HepG2 (cell line): ENCODE measurements at regions not wholly inside any gene's neighbourhood (a gene's known extent, or its start where the extent isn't known, plus 50 kb on each side); places are given as distances from the start of the nearest gene placed in this dataset.

Experiments used
- ATAC-seq: fragments of 200-7000 bp; cut with Tn5 transposase; 3 replicates; pipeline ENCODE4 v1.9.1; 2020; ENCODE audit warnings: mild to moderate bottlenecking, moderate library complexity
- BruUV-seq: library from RNA; stranded (reverse); fragments of 400-500 nt; replicated peaks from 2 replicates; lab custom pipeline; 2021; lab: Mats Ljungman, UMichigan
- CTCF ChIA-PET: fragments of 300-600 bp; formaldehyde crosslinking; extraction: SDS; loops from one replicate; lab custom pipeline; 2021; ENCODE audit warnings: low total read pairs, inconsistent platforms, low intra/inter-chr PET ratio; lab: Yijun Ruan, JAX
- POLR2A ChIA-PET: fragments of 350-600 bp; sonication (Branson Sonifier 250); formaldehyde crosslinking; loops from one replicate; lab custom pipeline; 2020; ENCODE audit warnings: antibody characterized with exemption, inconsistent platforms; lab: Yijun Ruan, JAX
- DNase-seq: peaks from one replicate; pipeline ENCODE4 v3.0.0-alpha.2; 2015; ENCODE audit warnings: low spot score
- FAIRE-seq: peaks from 3 replicates; lab custom pipeline; 2011; peaks lifted over from hg19 to GRCh38; lab: Jason Lieb, UNC
- H2AFZ ChIP-seq: one replicate; pipeline ENCODE4 v1.6.1; 2011; ENCODE audit warnings: low read length, inconsistent platforms
- H3K27ac ChIP-seq: fragments of 300-600 bp; 3 replicates; pipeline ENCODE4 v1.8.0; 2011; ENCODE audit warnings: mixed run types, mild to moderate bottlenecking, mixed read lengths, low read length, inconsistent platforms; ENCODE audit not compliant: insufficient read depth; ENCODE audit errors: extremely low read length
- H3K27me3 ChIP-seq, 2 experiments: fragments of 200-600 bp in 1 of 2; 2 replicates in 1 of 2; 3 replicates in 1 of 2; pipeline versions ENCODE4 v1.6.0 to v1.8.0; 2011; ENCODE audit warnings: low read length in 2 of 2, mild to moderate bottlenecking in 2 of 2, moderate library complexity in 2 of 2, inconsistent platforms in 1 of 2; ENCODE audit not compliant: insufficient read depth in 2 of 2, control insufficient read depth in 1 of 2
- H3K36me3 ChIP-seq, 2 experiments: fragments of 200-600 bp in 1 of 2; replicated peaks in 1 of 2; 2 replicates in 1 of 2; 3 replicates in 1 of 2; pipeline versions ENCODE4 v1.5.1 to v1.8.0; 2011; ENCODE audit warnings: low read length in 2 of 2, inconsistent platforms in 1 of 2; ENCODE audit not compliant: insufficient read depth in 2 of 2, control insufficient read depth in 1 of 2
- H3K4me1 ChIP-seq: 2 replicates; pipeline ENCODE4 v1.5.1; 2012; ENCODE audit warnings: low read length, inconsistent platforms; ENCODE audit not compliant: insufficient read depth
- H3K4me2 ChIP-seq: 2 replicates; pipeline ENCODE4 v1.6.0; 2011; ENCODE audit warnings: low read depth, low read length, inconsistent platforms
- H3K4me3 ChIP-seq, 3 experiments: fragments of 200-600 bp in 1 of 3; sonication (generic), shearing (Covaris generic) in 1 of 3; replicated peaks in 1 of 3; 2 replicates each; pipeline ENCODE4 v1.5.1; 2011 to 2016; ENCODE audit warnings: low read length in 3 of 3, inconsistent platforms in 2 of 3, low read depth in 2 of 3, mild to moderate bottlenecking in 2 of 3, control low read depth in 1 of 3, mixed read lengths in 1 of 3; ENCODE audit not compliant: insufficient read depth in 1 of 3
- H3K79me2 ChIP-seq: one replicate; pipeline ENCODE4 v1.6.1; 2011; ENCODE audit warnings: low read length, inconsistent platforms; ENCODE audit not compliant: insufficient read depth
- H3K9ac ChIP-seq: 2 replicates; pipeline ENCODE4 v1.6.0; 2011; ENCODE audit warnings: mild to moderate bottlenecking, low read depth, low read length, inconsistent platforms; ENCODE audit not compliant: insufficient read depth
- H3K9me3 ChIP-seq: 2 replicates; pipeline ENCODE4 v1.5.1; 2012; ENCODE audit warnings: mild to moderate bottlenecking, low read length
- H4K20me1 ChIP-seq: 2 replicates; pipeline ENCODE4 v1.6.0; 2011; ENCODE audit warnings: inconsistent platforms, mild to moderate bottlenecking, low read length, moderate library complexity; ENCODE audit not compliant: insufficient read depth
- DZIP1 ChIP-seq: sonication (generic); formaldehyde crosslinking; IDR thresholded peaks from 2 replicates; pipeline ENCODE4 v1.5.0; 2020; ENCODE audit warnings: mild to moderate bottlenecking, missing genetic modification reagents
- MBNL3 ChIP-seq: fragments of 250-450 bp; sonication (Bioruptor Pico); conservative IDR thresholded peaks from 2 replicates; pipeline ENCODE4 v1.8.0; 2022; ENCODE audit warnings: mild to moderate bottlenecking, inconsistent platforms
- NRL ChIP-seq: sonication (generic); formaldehyde crosslinking; IDR thresholded peaks from 2 replicates; pipeline ENCODE4 v1.5.0; 2020; ENCODE audit warnings: missing genetic modification reagents, mild to moderate bottlenecking, moderate library complexity, borderline replicate concordance
- RAD51 ChIP-seq: fragments of 450-650 bp; IDR thresholded peaks from 2 replicates; pipeline ENCODE4 v1.6.1; 2016; ENCODE audit warnings: borderline replicate concordance
- RBFOX2 ChIP-seq: fragments of 200-400 bp; formaldehyde crosslinking; IDR thresholded peaks from 2 replicates; pipeline ENCODE4 v1.6.1; 2017; ENCODE audit warnings: low read depth, mild to moderate bottlenecking, low read length
- TIGD3 ChIP-seq: sonication (generic); formaldehyde crosslinking; IDR thresholded peaks from 2 replicates; pipeline ENCODE4 v1.5.1; 2020; ENCODE audit warnings: mild to moderate bottlenecking, missing genetic modification reagents, borderline replicate concordance
- ZBTB49 ChIP-seq: sonication (generic); formaldehyde crosslinking; IDR thresholded peaks from 2 replicates; pipeline ENCODE4 v1.4.0; 2020; ENCODE audit warnings: missing genetic modification reagents, borderline replicate concordance
- ZFP82 ChIP-seq: sonication (generic); formaldehyde crosslinking; IDR thresholded peaks from 2 replicates; pipeline ENCODE4 v1.5.1; 2020; ENCODE audit warnings: mild to moderate bottlenecking, missing genetic modification reagents, borderline replicate concordance
- ZNF124 ChIP-seq: sonication (generic); formaldehyde crosslinking; IDR thresholded peaks from 2 replicates; pipeline ENCODE4 v1.4.0; 2020; ENCODE audit warnings: missing genetic modification reagents
- ZNF260 ChIP-seq: sonication (generic); formaldehyde crosslinking; IDR thresholded peaks from 2 replicates; pipeline ENCODE4 v1.4.0; 2020; ENCODE audit warnings: missing genetic modification reagents, low read depth, mild to moderate bottlenecking, borderline replicate concordance
- ZNF776 ChIP-seq: sonication (generic); formaldehyde crosslinking; IDR thresholded peaks from 2 replicates; pipeline ENCODE4 v1.4.0; 2020; ENCODE audit warnings: mild to moderate bottlenecking, missing genetic modification reagents
- WGBS: methylation state at CpG from one replicate; pipeline ENCODE4 v1.1.6; 2017; ENCODE audit warnings: low lambda C conversion rate; 5-methylcytosine and 5-hydroxymethylcytosine counted together
- in situ Hi-C: cut with HindIII; loops from 2 replicates; pipeline ENCODE4 v1.10.0; 2017; ENCODE audit warnings: low pct_unique_long_range_greater_than_20kb; ENCODE audit not compliant: extremely low pct_ligation_motif_present
- intact Hi-C: fragments of 100-400 bp; cut with micrococcal nuclease; formaldehyde crosslinking; loops from one replicate; pipeline ENCODE4 v1.10.0; 2022; ENCODE audit not compliant: unreplicated experiment

GRCh38 chr4:175253184-175253902 is 335.2 kb downstream of the ADAM29 start:
- H3K36me3 ChIP-seq: no peaks in the 10 kb centered on the region
- H3K27ac ChIP-seq: no peak overlapping the region
- WGBS: 37% methylated on average over 8 of the region's 8 CpGs
- DNase-seq: no peak
- ChIA-PET CTCF (no interaction called here), POLR2A (no interaction called here)
- no peaks in the 10 kb centered on the region for H3K27me3 ChIP-seq
- no peaks in the 10 kb centered on the region for H4K20me1 ChIP-seq
- no peak overlapping the region for H3K4me2 ChIP-seq
- no peak overlapping the region for H2AFZ ChIP-seq
- intact Hi-C loops (loop anchor here (2.0 kb wide), 1 partner anchor 489 kb away; no protein-coding TSS in a partner anchor), in situ Hi-C loops (no loop called here)
- no peak overlapping the region for H3K9ac ChIP-seq
- no TSS peak for BruUV-seq
- peaks cover 52% of the 10 kb centered on the region for H3K9me3 ChIP-seq
- H3K79me2 ChIP-seq: no peaks in the 10 kb centered on the region
- ATAC-seq: no peak
- FAIRE-seq: no peak
- no peak overlapping the region for H3K4me3 ChIP-seq
- H3K4me1 ChIP-seq: no peaks in the 10 kb centered on the region
- TF ChIP-seq NRL (CRISPR knock-in tag) (no peak), ZNF776 (CRISPR knock-in tag) (no peak), ZNF124 (CRISPR knock-in tag) (no peak), ZNF260 (no peak), DZIP1 (CRISPR knock-in tag) (no peak), MBNL3 (CRISPR knock-in tag) (no peak), ZFP82 (CRISPR knock-in tag) (no peak), ZBTB49 (CRISPR knock-in tag) (no peak), RBFOX2 (no peak), TIGD3 (CRISPR knock-in tag) (no peak), RAD51 (no peak)
